GM18519 (cell line): ENCODE measurements at regions not wholly inside any gene's neighbourhood (a gene's known extent, or its start where the extent isn't known, plus 50 kb on each side); places are given as distances from the start of the nearest gene placed in this dataset.

Experiments
- ATAC-seq: cut with Tn5 transposase; IDR thresholded peaks from one replicate; pipeline ENCODE4 v1.9.1; 2021; ENCODE audit warnings: mild to moderate bottlenecking, moderate library complexity; ENCODE audit not compliant: unreplicated experiment, low FRiP score

DNA sequence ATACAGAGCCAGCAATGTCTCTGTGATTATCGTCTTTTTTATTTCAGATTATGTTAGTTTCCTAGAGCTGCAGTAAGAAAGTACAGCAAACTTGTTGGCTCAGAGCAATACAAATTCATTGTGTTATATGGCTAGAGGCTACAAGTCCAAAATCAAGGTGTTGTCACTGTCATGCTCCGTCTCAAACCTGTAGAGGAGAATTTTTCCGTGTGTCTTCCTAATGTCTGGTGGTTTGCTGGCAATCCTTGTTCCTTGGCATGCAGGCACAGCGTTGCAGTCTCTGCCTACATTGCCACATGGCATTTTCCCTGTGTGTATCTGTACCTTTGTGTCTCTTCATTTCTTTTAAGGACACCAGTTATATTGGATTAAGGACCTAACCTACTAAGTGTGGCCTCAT is 244.4 kb downstream of the LRRIQ3 start:
- ATAC-seq: no peak

DNA sequence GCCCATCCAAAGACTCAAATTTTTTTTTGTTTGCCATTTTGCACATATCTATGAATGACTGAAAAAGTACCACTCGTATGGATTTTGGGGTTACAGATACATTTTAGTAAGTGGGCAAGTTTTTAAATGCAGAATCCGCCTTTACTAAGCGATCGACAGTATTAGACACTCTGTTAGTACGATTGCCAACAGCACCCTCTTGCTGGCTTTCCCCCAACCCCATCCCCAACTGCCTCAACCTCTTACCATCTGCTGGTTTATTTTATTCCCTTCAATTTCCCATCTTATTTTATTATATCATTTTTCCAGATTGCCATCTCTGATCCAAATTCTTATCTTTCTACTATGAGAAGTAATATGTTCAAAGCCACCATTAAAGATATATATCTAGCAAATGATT is 244.8 kb downstream of the LRRIQ3 start:
- no peak for ATAC-seq

DNA sequence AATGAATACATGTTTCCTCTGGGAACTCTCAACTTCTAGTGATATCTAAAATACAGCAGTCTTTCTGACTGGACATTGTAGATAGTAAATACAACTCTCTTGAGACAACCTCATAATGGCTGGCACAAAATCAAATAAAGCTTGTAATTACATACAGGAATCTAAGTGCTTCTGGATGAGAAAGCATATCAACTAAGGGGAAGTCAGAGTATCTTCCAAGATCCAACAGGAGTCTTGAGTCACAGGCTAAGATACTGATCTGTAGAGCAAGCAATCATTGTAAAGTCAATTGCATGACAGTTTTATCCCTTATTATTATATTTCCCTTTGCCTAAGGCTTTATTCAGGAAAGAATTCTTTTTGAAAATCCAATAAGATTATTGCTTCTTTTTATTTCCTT is 249.9 kb downstream of the LRRIQ3 start:
- no peak for ATAC-seq

GRCh38 chr1:73947009-73947408 is 251.0 kb downstream of the LRRIQ3 start:
- no peak for ATAC-seq

DNA sequence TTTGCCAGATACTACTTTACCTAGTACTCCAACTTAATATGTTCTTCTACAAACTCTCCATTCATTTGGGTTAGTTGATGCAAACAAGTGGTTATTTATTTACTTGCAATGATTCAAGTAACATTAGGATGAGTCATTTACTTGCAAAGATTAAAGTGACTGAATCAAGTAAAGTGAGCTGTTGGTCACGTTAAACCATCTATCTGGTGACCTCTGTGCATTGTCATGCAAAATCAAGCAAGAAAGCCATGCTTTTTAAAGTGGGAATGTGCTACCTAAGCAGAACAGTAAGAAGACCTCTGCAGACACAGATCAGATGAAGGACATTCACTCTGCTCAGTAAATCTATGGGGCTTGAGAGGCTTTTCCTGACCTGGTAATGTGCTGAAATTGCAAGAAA is 254.7 kb downstream of the LRRIQ3 start:
- ATAC-seq: no peak

- ATAC-seq: no peak
Observed at GRCh38 chr1:73930293-73930692, 267.7 kb downstream of the LRRIQ3 start.

GRCh38 chr1:73914951-73915350 is 283.0 kb downstream of the LRRIQ3 start:
- ATAC-seq: no peak

DNA sequence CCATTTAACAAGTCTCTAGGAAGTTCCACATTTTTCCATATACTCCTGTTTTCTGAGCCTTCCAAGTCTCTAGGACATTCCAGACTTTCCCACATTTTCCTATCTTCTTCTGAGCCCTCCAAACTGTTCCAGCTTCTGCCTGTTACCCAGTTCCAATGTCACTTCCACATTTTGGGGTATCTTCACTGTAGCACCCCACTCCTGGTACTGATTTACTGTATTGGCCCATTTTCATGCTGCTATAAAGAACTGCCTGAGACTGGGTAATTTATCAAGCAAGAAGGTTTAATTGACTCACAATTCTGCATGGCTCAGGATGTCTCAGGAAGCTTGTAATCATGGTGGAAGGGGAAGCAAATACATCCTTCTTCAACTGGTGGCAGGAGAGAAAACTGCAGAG is 285.0 kb downstream of the LRRIQ3 start:
- ATAC-seq: no peak

- no peak for ATAC-seq
Observed at GRCh38 chr1:73911849-73912248, 286.1 kb downstream of the LRRIQ3 start.

- ATAC-seq: no peak
Observed at GRCh38 chr1:73910466-73910865, 287.5 kb downstream of the LRRIQ3 start.

DNA sequence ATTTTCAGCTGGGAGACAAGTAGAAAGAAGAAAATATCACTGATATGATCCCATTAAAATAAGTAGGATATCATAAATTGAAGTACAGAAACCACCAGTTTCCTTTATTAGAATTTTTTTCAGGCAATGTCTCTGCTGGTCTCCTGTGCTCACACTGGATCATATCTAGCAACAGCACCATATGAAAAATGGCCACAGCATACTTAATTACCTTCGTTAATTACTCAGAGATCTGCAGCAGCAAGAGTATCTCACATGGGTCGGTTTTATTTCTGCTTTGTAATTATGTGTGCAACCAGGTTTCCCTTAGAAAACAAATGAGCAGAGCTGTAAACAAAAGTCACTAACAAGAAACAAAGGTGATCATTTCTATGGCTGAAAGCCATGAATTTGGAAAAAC is 287.9 kb downstream of the LRRIQ3 start:
- ATAC-seq: no peak

DNA sequence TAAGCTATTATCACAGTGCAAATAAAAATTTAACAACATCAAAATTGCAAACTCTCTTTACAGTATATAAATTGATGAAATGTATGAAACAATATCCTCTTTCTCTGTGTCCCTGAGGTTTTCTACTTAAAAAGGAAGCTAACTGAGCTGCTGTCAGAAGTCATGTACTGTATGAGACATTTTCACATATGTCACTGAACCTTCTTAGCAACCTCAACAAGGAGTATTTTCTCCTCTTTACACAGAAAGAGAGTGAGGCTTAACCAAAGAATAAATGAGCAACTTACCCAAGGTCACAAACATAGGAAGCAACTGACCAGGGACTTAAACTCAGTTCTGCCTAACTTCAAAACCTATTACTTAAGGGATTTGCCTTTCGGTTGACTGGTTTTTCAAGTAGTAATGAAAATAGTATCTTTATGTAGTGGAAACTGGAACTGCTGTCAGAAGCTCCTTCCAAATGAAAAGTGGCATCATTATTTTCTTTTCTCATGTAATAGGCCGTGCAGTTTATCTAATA is 288.9 kb downstream of the LRRIQ3 start:
- no peak for ATAC-seq

DNA sequence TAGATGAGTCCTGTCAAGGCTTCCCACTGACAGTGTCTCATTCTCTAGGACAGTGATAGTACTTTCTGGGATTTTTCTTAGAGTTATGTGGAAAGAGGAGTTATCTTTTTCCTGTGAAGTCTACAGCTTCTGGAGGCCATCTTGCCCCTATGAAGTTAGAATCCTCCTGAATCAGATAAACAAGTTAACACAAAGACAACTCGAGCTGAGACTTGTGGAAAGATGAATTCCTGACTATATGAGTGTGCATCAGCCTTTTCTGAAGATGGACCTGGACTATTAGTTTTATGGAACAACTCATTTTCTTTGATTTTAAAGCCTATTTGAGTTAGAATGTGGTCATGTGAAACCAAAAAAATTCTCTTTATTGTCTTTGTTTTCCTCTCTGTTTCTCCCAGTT is 290.9 kb downstream of the LRRIQ3 start:
- ATAC-seq: no peak

DNA sequence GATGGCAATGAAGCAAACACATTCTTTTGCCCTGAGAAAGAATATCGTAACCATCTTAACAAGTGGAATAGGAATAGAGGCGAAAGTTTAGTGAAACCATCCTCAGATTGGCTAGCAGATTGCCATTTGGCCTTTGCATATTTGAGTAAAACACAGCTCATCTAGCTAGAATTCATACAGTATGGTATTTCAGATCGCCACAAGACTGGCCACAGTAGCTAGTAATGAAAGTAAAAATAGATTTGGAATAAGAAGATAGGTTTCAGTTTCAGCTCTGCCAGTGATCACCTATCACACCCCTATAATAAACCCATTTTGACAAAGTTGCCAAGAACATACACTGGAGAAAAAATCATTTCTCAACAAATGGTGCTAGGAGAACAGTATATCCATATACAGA is 294.9 kb downstream of the LRRIQ3 start:
- no peak for ATAC-seq

DNA sequence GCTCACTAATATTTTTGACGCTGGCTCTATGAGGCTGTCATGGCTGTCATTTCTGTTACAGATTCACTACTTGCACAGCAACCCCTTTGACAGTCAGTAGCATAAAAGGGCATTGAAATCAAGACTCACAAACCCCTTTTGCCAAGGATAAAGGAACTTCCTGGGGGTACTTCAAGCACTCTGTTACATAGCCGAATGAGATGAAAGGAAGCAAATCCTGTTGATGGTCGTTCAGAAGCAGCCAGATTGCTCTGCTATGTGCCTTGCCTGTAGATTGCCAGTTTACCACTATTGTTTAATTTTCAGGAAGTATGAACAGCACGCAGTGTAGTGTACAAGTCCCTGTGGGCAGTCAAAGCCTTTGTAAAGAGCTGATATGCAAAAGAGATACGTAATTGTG is 296.2 kb downstream of the LRRIQ3 start:
- ATAC-seq: no peak

DNA sequence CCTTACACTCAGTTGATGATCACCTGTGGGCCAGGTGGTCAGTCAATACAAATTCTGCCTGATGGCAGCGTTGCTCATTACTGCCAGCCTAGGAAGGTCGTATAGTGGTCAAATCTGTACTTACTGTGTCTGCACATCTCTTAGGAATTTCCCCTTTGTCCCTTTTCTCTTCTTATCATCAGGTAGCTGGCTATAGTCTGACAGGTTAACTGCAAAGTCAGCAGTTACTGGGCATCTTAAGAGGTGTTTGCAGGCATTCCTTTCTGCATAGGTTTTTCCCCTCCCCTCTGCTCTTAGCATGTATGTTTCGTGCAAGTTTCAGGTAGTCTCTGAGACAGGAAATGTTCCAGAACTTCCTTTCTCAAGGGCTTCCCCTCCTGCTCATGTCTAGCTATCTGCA is 298.7 kb downstream of the LRRIQ3 start:
- ATAC-seq: no peak

DNA sequence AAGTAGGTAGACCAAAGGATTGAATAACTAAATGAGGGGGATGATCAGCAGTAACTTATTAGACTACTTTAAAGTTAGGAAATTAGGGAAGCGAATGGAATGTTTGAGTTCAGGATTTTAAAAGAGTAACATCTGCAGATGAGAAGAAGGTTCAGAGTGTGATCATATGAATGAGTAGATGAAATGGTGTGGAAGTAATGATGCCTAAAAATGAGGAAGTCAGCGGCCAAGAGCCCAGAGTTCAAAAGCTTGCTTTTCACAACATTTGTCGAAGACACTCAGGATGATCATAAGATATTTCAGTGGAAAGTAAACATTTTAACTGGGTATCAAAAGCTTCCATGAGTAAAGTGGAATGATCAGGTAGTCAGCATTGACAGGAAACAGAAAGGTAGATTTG is 299.4 kb downstream of the LRRIQ3 start:
- no peak for ATAC-seq

DNA sequence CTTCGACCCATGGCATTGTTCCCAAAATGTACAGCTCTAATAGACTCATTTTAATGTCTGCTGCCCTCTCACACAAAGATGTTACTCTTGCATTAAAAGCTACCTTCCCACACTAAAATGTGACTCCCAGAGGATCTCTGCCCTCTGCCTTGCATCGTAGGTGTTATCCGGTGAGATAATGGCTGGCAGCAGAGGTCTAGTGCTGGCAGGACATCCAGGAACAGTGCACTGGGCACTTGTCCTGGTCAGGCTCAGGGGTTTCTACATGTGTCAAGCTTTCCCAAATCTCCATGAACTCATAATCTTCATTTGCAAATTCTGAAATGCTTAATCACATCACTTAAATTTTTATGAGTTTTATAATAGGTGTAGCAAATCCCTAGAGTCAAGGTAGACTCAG is 310.6 kb downstream of the LRRIQ3 start:
- no peak for ATAC-seq

DNA sequence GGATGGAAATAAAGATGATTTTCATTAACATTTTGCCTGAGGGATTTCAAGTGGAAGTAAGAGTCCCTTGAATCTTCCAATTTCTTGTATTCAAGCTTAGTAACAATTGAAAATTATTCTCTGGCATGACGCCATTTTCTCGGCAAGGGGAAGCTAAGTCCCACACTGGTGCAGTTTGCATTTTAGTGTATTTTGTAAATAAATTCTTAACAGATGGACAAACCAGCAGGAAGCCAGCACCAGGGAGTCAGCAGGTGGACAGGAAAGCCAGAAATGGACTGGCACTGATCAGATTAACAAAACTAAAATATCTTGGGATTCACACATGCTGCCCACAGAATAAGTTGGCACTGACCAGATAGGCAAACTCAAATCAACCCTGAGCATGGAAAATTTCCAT is 311.3 kb downstream of the LRRIQ3 start:
- no peak for ATAC-seq

DNA sequence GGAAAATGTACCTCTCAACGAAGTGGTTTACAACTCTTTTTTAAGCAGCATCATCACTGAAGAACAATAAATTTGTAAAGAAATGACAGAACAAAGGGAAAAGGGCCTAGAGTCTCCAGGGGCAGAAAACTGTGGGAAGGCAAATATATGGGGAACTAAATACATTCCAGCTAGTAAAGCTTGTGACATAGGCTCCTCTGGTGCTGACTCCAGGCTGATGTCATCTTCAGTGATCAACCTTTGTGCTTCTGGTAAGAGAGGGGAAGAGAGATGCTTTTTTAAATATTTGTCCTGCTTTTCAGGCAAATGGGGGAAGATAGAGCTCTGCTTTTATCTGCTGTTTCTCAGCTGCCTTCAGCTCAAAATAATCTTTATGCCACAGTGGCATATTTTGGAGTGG is 323.2 kb downstream of the LRRIQ3 start:
- ATAC-seq: no peak

DNA sequence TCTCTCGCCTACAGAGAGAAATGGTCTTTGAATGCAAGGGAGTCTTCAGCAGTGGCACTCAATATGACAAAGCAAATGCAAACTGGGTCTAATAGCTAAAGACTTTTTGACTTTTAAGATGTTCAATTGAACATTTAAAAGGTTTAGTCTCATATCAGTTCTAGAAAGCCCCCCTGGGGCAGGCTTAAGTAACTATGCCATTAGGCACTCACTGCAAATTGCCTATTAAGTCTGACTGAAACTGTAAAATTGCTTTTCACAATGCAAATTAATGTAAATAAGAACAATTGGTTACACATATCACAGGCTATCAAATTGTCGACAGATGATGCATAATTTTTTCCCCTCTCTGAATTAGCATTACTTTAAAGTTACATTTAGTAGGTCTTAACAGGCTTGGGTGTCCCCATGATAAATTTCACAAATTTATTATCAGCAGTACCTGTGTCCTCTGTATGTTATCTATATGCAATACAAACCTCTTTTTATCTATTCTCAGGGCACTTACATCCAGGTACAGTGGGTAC is 329.1 kb downstream of the LRRIQ3 start:
- ATAC-seq: no peak

- no peak for ATAC-seq
Observed at GRCh38 chr1:73862355-73862754, 335.6 kb downstream of the LRRIQ3 start.

GRCh38 chr1:73860421-73860950 is 337.5 kb downstream of the LRRIQ3 start:
- ATAC-seq: no peak
